Loucy (cell line): ENCODE measurements at regions not wholly inside any gene's neighbourhood (a gene's known extent, or its start where the extent isn't known, plus 50 kb on each side); places are given as distances from the start of the nearest gene placed in this dataset.

ENCODE experiments used
- H2AFZ ChIP-seq: fragments of 200-600 bp; sonication (generic); 2 replicates; pipeline ENCODE4 v1.6.0; 2016; ENCODE audit warnings: antibody characterized with exemption, mild to moderate bottlenecking, low read length, moderate library complexity
- H3F3A ChIP-seq: fragments of 200-600 bp; 2 replicates; pipeline ENCODE4 v1.6.0; 2016; ENCODE audit warnings: antibody characterized with exemption, low read depth, mild to moderate bottlenecking
- H3K27me3 ChIP-seq: fragments of 200-600 bp; sonication (generic); 2 replicates; pipeline ENCODE4 v1.6.1; 2014; ENCODE audit warnings: low read length, mild to moderate bottlenecking; ENCODE audit not compliant: insufficient read depth, poor library complexity, severe bottlenecking
- H3K36me3 ChIP-seq: fragments of 200-600 bp; sonication (generic); 2 replicates; pipeline ENCODE4 v1.6.1; 2016; ENCODE audit warnings: low read length; ENCODE audit not compliant: insufficient read depth
- H3K4me1 ChIP-seq: fragments of 200-600 bp; sonication (generic); 2 replicates; pipeline ENCODE4 v1.5.1; 2014; ENCODE audit warnings: low read length, mild to moderate bottlenecking; ENCODE audit not compliant: insufficient read depth, poor library complexity, severe bottlenecking
- H3K4me2 ChIP-seq: fragments of 200-600 bp; sonication (generic); 2 replicates; pipeline ENCODE4 v1.6.0; 2014; ENCODE audit warnings: antibody characterized with exemption, low read length, low read depth, mild to moderate bottlenecking; ENCODE audit not compliant: poor library complexity, severe bottlenecking
- H3K4me3 ChIP-seq: fragments of 200-600 bp; sonication (generic); 2 replicates; pipeline ENCODE4 v1.5.1; 2014; ENCODE audit warnings: low read length, mild to moderate bottlenecking, mixed read lengths; ENCODE audit not compliant: poor library complexity, severe bottlenecking
- H3K79me2 ChIP-seq: fragments of 200-600 bp; sonication (generic); 2 replicates; pipeline ENCODE4 v1.6.1; 2014; ENCODE audit warnings: low read length; ENCODE audit not compliant: insufficient read depth
- H3K9ac ChIP-seq: fragments of 200-600 bp; sonication (generic); 2 replicates; pipeline ENCODE4 v1.6.0; 2014; ENCODE audit warnings: mild to moderate bottlenecking, low read depth, low read length, moderate library complexity; ENCODE audit not compliant: poor library complexity, severe bottlenecking
- H3K9me2 ChIP-seq: fragments of 200-600 bp; sonication (generic); replicated peaks from 2 replicates; pipeline ENCODE4 v1.6.1; 2016; ENCODE audit warnings: low read depth, low read length, mixed read lengths
- H3K9me3 ChIP-seq: fragments of 200-600 bp; sonication (generic); 2 replicates; pipeline ENCODE4 v1.6.1; 2014; ENCODE audit warnings: mild to moderate bottlenecking, antibody characterized with exemption, low read length, low read depth; ENCODE audit not compliant: insufficient read depth
- H4K20me1 ChIP-seq: fragments of 200-600 bp; sonication (generic); 2 replicates; pipeline ENCODE4 v1.6.0; 2014; ENCODE audit warnings: antibody characterized with exemption, low read length, mild to moderate bottlenecking; ENCODE audit not compliant: insufficient read depth, poor library complexity, severe bottlenecking
- CTCF ChIP-seq: fragments of 200-600 bp; sonication (generic); conservative IDR thresholded peaks from 2 replicates; pipeline ENCODE4 v1.5.1; 2014; ENCODE audit warnings: mild to moderate bottlenecking, antibody characterized with exemption, low read length
- EZH2phosphoT487 ChIP-seq: fragments of 200-600 bp; IDR thresholded peaks from 2 replicates; pipeline ENCODE4 v1.6.1; 2018; ENCODE audit warnings: antibody characterized with exemption, mild to moderate bottlenecking, moderate library complexity, borderline replicate concordance

GRCh38 chr3:64460877-64461276 lies 226.9 kb downstream of the ADAMTS9 start:
- no peaks in the 10 kb centered on the region for H3K36me3 ChIP-seq
- H3K27me3 ChIP-seq = no peaks in the 10 kb centered on the region
- H3K9me2 ChIP-seq = no peaks in the 10 kb centered on the region
- no peak overlapping the region for H3K9ac ChIP-seq
- H3F3A ChIP-seq = no peaks in the 10 kb centered on the region
- H3K79me2 ChIP-seq = no peaks in the 10 kb centered on the region
- no peaks in the 10 kb centered on the region for H3K4me1 ChIP-seq
- no peak overlapping the region for H3K4me2 ChIP-seq
- H2AFZ ChIP-seq = no peak overlapping the region
- no peak for TF ChIP-seq EZH2phosphoT487
- TF ChIP-seq CTCF = no peak
- no peak overlapping the region for H3K4me3 ChIP-seq
- no peaks in the 10 kb centered on the region for H4K20me1 ChIP-seq
- no peaks in the 10 kb centered on the region for H3K9me3 ChIP-seq

- no peak overlapping the region for H3K9ac ChIP-seq
- no peak for TF ChIP-seq EZH2phosphoT487
- TF ChIP-seq CTCF = no peak
- H3K9me3 ChIP-seq = no peaks in the 10 kb centered on the region
- no peaks in the 10 kb centered on the region for H4K20me1 ChIP-seq
- H2AFZ ChIP-seq = no peak overlapping the region
- H3K4me3 ChIP-seq = no peak overlapping the region
- H3K36me3 ChIP-seq = no peaks in the 10 kb centered on the region
- no peaks in the 10 kb centered on the region for H3F3A ChIP-seq
- no peaks in the 10 kb centered on the region for H3K9me2 ChIP-seq
- H3K4me2 ChIP-seq = no peak overlapping the region
- no peaks in the 10 kb centered on the region for H3K4me1 ChIP-seq
- no peaks in the 10 kb centered on the region for H3K79me2 ChIP-seq
- H3K27me3 ChIP-seq = no peaks in the 10 kb centered on the region
These were observed 227.6 kb downstream of the ADAMTS9 start for GRCh38 chr3:64460141-64460730.

- TF ChIP-seq EZH2phosphoT487 (no peak), CTCF (no peak)
- H3F3A ChIP-seq = no peaks in the 10 kb centered on the region
- no peak overlapping the region for H2AFZ ChIP-seq
- H3K36me3 ChIP-seq = no peaks in the 10 kb centered on the region
- no peak overlapping the region for H3K9ac ChIP-seq
- no peaks in the 10 kb centered on the region for H3K79me2 ChIP-seq
- H3K27me3 ChIP-seq = no peaks in the 10 kb centered on the region
- H4K20me1 ChIP-seq = no peaks in the 10 kb centered on the region
- no peak overlapping the region for H3K4me2 ChIP-seq
- no peaks in the 10 kb centered on the region for H3K9me3 ChIP-seq
- no peaks in the 10 kb centered on the region for H3K9me2 ChIP-seq
- no peak overlapping the region for H3K4me3 ChIP-seq
- no peaks in the 10 kb centered on the region for H3K4me1 ChIP-seq
These were observed 228.1 kb downstream of the ADAMTS9 start for GRCh38 chr3:64459711-64460110.
